ENCODE measurements at regions not wholly inside any gene's neighbourhood (a gene's known extent, or its start where the extent isn't known, plus 50 kb on each side); places are given as distances from the start of the nearest gene placed in this dataset.

DNA sequence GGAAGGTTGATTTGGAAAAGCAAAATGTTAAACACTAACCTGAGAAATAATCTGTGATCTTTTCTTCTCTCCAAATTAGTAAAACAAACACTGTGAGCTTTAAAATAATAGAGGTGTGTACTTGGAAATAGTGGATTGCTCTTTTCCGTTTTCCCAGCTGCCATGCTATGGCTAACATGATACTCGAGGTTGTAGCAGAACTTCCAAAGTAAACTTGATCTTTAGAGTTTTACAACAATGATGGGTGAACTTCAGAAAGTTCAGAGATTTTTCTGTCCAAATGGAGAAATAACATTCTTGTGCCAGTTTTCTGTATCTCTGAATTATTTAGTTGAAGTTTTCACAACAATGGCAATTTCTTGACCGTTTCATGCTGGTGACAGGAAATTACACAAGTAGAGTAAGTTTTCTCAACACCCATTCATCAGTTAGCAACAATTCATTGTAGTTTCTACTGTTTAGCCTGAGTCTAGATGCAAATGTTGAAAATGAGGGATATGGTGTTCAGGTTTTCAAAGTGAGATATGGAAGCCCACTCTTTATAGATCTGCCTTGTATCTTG lies 135.3 kb upstream of the CTAGE1 start:
- ChIA-PET POLR2A (no interaction called here), CTCF (no interaction called here)

GRCh38 chr18:22556222-22557167 lies 138.8 kb upstream of the CTAGE1 start:
- Mint-ChIP-seq H3K4me1 (peaks cover 30% of the 10 kb centered on the region), H3K9me3 (no peaks in the 10 kb centered on the region; the same call in 1 of the 2 replicates), H3K4me3 (no peak overlapping the region), H3K36me3 (no peaks in the 10 kb centered on the region), H3K27ac (no peak overlapping the region), H3K27me3 (ENCODE audit: low read depth) (peaks cover 49% of the 10 kb centered on the region)
- no peak for ATAC-seq
- no peak for DNase-seq (ENCODE audit: low spot score)
- CTCF ChIA-PET = interaction anchor here (1.1 kb wide), 1 partner anchor 104 kb away, joined by 5 read pairs; no protein-coding TSS in a partner anchor
- POLR2A ChIA-PET = interaction anchor here (0.5 kb wide), 1 partner anchor 934 kb away, joined by 3 read pairs; no protein-coding TSS in a partner anchor
- TF ChIP-seq NR3C1 (CRISPR knock-in tag; conservative IDR thresholded peaks at IDR 0.05; ENCODE audit: low read depth) (no peak), ZMAT4 (CRISPR knock-in tag; IDR thresholded peaks at IDR 0.05) (no peak), ELF4 (CRISPR knock-in tag; IDR thresholded peaks at IDR 0.05; ENCODE audit: low read depth) (no peak), ZNF317 (CRISPR knock-in tag; IDR thresholded peaks at IDR 0.05; ENCODE audit: borderline replicate concordance, low read depth) (no peak), AR (CRISPR knock-in tag; IDR thresholded peaks at IDR 0.05) (no peak), ERG (CRISPR knock-in tag; IDR thresholded peaks at IDR 0.05) (no peak), GTF2I (CRISPR knock-in tag; conservative IDR thresholded peaks at IDR 0.05) (no peak)

More for the DNA sequence above, 135.3 kb upstream of the CTAGE1 start:
- Mint-ChIP-seq H3K36me3 (no peaks in the 10 kb centered on the region), H3K9me3 (no peaks in the 10 kb centered on the region; the same call in 1 of the 2 replicates), H3K4me1 (peaks cover 17% of the 10 kb centered on the region), H3K4me3 (no peak overlapping the region), H3K27ac (no peak overlapping the region), H3K27me3 (ENCODE audit: low read depth) (peaks cover 16% of the 10 kb centered on the region)
- ATAC-seq (no peak), DNase-seq (ENCODE audit: low spot score) (no peak)
- TF ChIP-seq ZNF512 (CRISPR knock-in tag; IDR thresholded peaks at IDR 0.05; ENCODE audit: borderline replicate concordance) = no peak
- TF ChIP-seq, protein P1, sequence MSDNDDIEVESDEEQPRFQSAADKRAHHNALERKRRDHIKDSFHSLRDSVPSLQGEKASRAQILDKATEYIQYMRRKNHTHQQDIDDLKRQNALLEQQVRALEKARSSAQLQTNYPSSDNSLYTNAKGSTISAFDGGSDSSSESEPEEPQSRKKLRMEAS (CRISPR knock-in tag; IDR thresholded peaks at IDR 0.05) = no peak
- no peak for TF ChIP-seq HMGA2 (CRISPR knock-in tag; IDR thresholded peaks at IDR 0.05)
- TF ChIP-seq, protein P2, sequence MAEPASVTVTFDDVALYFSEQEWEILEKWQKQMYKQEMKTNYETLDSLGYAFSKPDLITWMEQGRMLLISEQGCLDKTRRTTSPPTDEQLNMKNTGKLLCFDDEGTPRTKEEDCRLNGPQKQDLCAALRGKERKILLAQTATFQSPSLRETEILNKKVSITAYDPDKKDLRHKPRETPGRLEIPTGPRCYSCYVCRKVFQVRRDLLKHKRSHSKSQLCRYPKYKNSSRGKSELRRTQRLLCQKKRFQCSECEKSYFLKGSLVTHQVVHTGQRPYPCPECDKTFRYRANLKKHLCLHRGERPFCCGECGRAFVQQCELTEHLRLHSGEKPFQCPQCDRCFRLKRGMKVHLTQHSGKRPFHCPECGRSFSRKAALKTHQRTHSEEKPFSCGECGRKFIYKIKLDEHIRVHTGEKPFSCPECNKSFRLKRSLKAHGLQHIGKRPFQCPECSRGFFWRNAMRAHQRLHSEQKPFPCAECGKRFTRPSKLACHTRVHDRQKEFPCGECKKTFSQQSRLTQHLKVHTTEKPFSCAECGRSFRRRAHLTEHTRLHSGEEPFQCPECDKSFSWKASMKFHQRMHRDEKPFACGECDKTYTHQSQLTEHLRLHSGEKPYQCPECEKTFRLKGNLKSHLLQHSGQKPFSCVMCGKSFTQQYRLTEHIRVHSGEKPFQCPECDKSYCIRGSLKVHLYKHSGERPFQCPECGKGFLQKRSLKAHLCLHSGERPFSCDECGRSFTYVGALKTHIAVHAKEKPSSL (CRISPR knock-in tag; conservative IDR thresholded peaks at IDR 0.05) = no peak
- TF ChIP-seq, protein P3, sequence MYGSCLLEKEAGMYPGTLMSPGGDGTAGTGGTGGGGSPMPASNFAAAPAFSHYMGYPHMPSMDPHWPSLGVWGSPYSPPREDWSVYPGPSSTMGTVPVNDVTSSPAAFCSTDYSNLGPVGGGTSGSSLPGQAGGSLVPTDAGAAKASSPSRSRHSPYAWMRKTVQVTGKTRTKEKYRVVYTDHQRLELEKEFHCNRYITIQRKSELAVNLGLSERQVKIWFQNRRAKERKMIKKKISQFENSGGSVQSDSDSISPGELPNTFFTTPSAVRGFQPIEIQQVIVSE (CRISPR knock-in tag; IDR thresholded peaks at IDR 0.05; ENCODE audit: borderline replicate concordance) = no peak
- no peak for TF ChIP-seq ZNF232 (CRISPR knock-in tag; IDR thresholded peaks at IDR 0.05)
- no peak for TF ChIP-seq PRRX2 (CRISPR knock-in tag; IDR thresholded peaks at IDR 0.05)
- no peak for TF ChIP-seq JAZF1 (CRISPR knock-in tag; IDR thresholded peaks at IDR 0.05)
- TF ChIP-seq ZNF416 (CRISPR knock-in tag; IDR thresholded peaks at IDR 0.05) = no peak
- no peak for TF ChIP-seq E2F1 (CRISPR knock-in tag; IDR thresholded peaks at IDR 0.05)
- TF ChIP-seq, protein P4, sequence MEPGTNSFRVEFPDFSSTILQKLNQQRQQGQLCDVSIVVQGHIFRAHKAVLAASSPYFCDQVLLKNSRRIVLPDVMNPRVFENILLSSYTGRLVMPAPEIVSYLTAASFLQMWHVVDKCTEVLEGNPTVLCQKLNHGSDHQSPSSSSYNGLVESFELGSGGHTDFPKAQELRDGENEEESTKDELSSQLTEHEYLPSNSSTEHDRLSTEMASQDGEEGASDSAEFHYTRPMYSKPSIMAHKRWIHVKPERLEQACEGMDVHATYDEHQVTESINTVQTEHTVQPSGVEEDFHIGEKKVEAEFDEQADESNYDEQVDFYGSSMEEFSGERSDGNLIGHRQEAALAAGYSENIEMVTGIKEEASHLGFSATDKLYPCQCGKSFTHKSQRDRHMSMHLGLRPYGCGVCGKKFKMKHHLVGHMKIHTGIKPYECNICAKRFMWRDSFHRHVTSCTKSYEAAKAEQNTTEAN (CRISPR knock-in tag; IDR thresholded peaks at IDR 0.05) = no peak
- no peak for TF ChIP-seq JUN (CRISPR knock-in tag; IDR thresholded peaks at IDR 0.05)
- TF ChIP-seq SOX15 (CRISPR knock-in tag; IDR thresholded peaks at IDR 0.05) = no peak

Data from WTC11 (cell line).